ENCODE measurements at regions not wholly inside any gene's neighbourhood (a gene's known extent, or its start where the extent isn't known, plus 50 kb on each side); places are given as distances from the start of the nearest gene placed in this dataset.

DNA sequence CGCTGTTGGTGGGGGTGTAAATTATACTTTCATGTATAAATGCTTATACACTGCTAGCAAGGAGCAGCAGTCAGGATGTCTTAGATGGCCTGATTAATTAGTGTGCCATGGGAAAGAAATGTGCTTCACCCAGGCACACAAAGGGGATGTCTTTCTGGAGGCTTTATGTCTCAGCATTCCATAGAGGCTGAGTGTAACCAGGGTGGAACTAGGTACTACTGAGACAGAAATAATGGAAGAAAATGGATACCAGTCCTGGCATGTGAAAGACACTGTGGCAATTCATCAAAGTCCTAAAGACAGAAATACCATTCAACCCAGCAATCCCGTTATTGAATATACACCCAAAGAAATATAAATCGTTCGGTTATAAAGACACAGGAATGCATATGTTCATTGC, 52.5 kb downstream of the PF4 start:
- no peak for DNase-seq (ENCODE audit: low read depth)
- TF ChIP-seq, protein P1, sequence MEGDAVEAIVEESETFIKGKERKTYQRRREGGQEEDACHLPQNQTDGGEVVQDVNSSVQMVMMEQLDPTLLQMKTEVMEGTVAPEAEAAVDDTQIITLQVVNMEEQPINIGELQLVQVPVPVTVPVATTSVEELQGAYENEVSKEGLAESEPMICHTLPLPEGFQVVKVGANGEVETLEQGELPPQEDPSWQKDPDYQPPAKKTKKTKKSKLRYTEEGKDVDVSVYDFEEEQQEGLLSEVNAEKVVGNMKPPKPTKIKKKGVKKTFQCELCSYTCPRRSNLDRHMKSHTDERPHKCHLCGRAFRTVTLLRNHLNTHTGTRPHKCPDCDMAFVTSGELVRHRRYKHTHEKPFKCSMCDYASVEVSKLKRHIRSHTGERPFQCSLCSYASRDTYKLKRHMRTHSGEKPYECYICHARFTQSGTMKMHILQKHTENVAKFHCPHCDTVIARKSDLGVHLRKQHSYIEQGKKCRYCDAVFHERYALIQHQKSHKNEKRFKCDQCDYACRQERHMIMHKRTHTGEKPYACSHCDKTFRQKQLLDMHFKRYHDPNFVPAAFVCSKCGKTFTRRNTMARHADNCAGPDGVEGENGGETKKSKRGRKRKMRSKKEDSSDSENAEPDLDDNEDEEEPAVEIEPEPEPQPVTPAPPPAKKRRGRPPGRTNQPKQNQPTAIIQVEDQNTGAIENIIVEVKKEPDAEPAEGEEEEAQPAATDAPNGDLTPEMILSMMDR (IDR thresholded peaks at IDR 0.05; ENCODE audit: insufficient read depth, low read depth, low read length), result no peak
- H3K4me3 ChIP-seq (ENCODE audit: low read depth, low read length), result no peak overlapping the region

DNA sequence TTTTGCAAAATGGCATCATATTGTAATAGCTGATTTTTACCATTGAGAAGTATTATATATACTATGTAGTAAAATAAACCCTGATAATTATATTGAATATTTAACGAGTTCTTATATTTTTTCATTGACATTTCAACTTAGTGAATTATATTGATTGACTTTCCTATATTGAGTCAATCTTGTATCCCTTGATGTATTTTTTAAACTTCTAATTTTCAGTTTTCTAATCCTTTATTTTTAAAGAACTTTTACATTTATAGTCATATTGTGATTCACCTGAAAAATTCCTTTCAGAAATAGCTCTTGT, 54.4 kb downstream of the CXCL1 start:
- no peak for DNase-seq (ENCODE audit: low read depth)
- TF ChIP-seq, protein P1 (IDR thresholded peaks at IDR 0.05; ENCODE audit: insufficient read depth, low read depth, low read length), result no peak
- no peak overlapping the region for H3K4me3 ChIP-seq (ENCODE audit: low read depth, low read length)

DNA sequence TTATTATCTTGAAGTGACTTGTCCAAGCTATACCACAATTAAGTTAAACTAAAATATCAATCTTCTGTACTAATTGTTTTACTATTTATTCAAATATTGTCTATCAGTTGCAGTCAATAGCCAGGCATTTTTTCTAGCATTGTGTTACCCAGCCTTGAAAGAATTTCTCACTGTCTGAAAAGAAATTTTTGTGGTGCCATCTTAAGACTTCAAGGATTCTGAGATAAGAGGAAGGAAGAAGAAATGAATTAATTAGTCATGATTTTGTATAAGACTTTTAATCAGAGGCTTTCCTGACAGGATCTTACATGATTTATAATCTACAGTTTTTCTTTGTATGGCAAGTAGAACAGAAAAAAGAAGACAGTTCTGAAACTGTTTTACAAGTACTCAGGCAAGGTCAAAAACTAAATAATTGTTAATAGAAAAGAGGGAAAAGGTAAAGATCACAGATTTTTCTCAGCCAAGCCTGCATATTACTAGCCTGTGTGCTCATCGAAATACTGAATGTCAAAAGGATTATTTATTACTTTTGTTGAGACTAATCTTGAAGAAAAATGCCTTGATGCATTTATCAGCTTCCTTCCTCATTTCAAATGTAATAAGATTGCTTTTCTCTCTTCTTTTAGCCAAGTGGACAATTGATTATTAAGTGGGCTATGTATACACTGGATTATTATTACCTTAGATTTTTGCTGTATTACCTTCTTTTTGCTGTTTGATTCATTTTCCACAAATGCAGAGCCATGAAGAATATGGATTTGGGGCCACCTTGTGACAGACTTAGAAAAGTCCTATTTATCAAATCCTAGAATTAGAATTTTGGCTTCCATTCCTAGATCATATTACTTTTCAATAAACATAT, 53.8 kb downstream of the CXCL1 start:
- TF ChIP-seq, protein P1 (IDR thresholded peaks at IDR 0.05; ENCODE audit: insufficient read depth, low read depth, low read length), result peak; percentile 51

DNA sequence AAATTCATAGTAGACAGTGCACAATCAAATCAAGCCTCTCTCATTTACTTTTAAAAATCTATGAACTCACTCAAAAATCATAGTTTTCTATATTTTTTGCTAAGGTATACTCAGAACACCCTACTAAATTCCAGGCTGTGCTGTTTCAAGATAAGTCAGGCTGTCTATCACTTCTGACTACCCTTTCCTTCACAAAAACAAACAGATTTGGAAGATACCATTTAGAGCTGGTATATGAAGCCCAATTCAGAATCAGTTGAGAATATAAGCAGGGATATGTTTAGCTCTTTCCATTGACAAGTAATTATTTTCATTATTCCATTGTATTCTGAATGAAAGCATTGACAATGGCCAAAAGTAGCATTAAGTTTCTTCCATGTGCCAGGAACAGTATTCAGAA, 53.1 kb downstream of the CXCL1 start:
- no peak for DNase-seq (ENCODE audit: low read depth)
- TF ChIP-seq, protein P1 (IDR thresholded peaks at IDR 0.05; ENCODE audit: insufficient read depth, low read depth, low read length), result no peak
- H3K4me3 ChIP-seq (ENCODE audit: low read depth, low read length), result no peak overlapping the region

More for the DNA sequence above, 53.8 kb downstream of the CXCL1 start:
- no peak overlapping the region for H3K4me3 ChIP-seq (ENCODE audit: low read depth, low read length)
- peak; percentile 65 for DNase-seq (ENCODE audit: low read depth)

Data from fibroblast of villous mesenchyme (primary cell).